Left hindlimb (tissue), 1 donor: ENCODE measurements at regions not wholly inside any gene's neighbourhood (a gene's known extent, or its start where the extent isn't known, plus 50 kb on each side); places are given as distances from the start of the nearest gene placed in this dataset.

Source experiments
- DNase-seq: peaks from one replicate; pipeline ENCODE4 v3.0.0-alpha.2; 2018

GRCh38 chr2:6359964-6360363, 505.7 kb downstream of the CMPK2 start:
- DNase-seq, result no peak

GRCh38 chr2:6362671-6363450, 502.8 kb downstream of the CMPK2 start:
- no peak for DNase-seq

DNA sequence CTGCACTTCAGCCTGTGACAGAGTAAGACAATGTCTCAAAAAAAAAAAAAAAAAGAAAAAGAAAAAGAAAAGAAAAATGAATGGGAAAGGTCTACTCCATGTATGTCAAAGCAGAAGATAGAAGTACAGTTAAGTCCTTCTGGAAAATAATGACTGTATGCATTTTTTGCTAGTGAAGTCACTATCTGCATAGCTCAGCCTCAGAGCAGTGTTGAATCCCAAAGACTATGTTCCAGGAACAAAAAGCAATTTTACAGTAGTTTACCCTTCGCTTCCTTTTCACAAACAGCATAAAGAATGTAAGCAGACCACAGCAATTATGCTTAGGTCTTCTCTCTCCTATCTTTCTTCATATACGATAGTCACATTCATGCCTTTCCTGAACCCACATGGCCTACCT, 497.4 kb downstream of the CMPK2 start:
- DNase-seq, result no peak

DNA sequence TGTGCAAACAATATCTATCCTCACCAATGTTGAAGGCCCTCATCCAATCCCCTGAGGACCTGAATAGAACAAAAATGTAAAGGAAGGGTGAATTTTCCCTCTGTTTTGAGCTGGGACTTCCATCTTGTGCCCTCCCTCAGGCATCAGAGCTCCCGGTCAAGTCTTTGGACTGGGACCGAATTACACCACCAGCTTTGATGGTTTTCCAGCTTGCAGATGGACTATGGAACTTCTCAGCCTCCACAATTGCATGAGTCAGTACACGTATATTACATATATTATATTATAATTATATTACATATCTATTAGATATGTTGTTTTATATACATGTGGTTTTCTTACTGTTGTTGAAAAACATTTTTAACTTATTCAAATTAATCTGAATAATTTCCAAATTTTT, 496.4 kb downstream of the CMPK2 start:
- no peak for DNase-seq

DNA sequence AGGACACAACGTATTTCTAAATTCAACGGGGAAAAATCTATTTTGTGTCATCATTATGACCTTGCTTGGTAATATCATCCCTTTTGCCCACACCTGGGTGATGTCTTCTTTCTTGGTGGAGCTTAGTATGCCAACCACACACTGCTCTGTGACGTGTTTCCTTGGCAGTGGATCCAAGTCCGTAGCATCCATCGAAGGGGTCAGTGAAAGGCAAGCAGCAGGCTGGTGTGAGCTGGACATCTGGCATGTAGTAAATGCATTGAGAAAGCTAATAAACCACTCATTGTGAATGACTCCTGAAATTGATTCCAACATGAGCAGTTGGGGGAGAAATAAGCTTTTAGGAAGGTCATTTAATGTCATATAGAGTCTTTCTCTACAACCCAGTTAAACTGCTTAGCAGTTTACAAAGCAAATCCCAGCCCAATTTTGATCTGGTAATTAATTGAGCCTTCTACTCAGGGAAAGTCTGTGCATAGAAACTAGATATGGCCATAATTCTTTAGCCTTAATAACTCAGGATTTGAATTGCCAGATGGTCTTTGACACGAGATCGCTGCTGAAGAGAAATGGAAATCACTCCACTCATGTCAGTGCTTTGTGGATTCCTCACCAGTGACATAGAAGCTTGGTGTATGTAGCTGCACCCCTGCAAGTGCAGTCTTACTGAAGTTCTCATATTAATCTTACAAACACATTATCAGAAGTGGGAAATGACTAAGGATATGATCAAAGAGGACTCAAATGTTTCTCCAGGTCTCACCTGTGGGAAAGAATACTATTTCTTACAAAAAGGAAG, 494.8 kb downstream of the CMPK2 start:
- no peak for DNase-seq

GRCh38 chr2:6372317-6372901, 493.3 kb downstream of the CMPK2 start:
- DNase-seq, result no peak

GRCh38 chr2:6381326-6381725, 484.4 kb downstream of the CMPK2 start:
- DNase-seq, result no peak

- DNase-seq, result no peak
Observed at GRCh38 chr2:6384341-6384740, 481.4 kb downstream of the CMPK2 start.

- no peak for DNase-seq
Observed at GRCh38 chr2:6392354-6392753, 473.4 kb downstream of the CMPK2 start.

DNA sequence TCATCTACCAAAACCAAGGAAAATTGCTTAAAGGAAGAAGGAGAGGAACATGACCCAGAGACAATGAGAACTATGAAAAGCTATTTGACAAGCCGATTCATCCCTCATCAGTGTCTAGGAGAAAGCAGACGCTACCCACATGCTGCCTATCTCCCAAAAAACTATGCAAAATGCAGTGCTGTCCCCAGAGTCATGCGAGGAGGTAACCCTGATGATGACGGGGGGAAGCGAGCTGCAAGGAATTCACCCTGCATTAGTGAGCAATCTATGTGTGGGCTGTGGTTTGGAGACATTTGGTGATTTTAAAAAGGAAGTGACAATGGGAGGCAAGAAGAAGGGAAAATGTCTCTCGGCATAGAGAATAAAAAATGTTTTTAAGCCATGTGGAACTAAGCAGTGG, 472.7 kb downstream of the CMPK2 start:
- no peak for DNase-seq

GRCh38 chr2:6393819-6394218, 471.9 kb downstream of the CMPK2 start:
- no peak for DNase-seq

- no peak for DNase-seq
Observed at GRCh38 chr2:6394276-6394675, 471.4 kb downstream of the CMPK2 start.

DNA sequence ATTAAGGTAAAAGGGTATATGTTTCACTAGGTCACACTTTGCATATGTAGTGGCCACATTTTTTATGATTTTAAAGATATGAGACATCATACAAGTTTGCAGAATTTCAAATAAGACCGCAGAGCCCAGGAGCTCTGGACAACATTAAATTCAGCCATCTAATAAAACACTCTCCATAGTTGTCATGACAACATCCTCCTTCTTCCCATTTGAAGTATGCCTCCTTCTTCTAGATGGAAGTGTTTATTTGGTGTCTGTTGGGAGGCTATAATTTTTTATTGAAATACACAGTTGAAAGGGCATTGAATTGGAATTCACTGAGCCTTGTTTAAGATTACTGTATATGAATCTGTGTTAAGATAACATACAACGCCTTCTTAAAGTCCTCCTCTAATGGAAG, 467.3 kb downstream of the CMPK2 start:
- DNase-seq, result no peak

DNA sequence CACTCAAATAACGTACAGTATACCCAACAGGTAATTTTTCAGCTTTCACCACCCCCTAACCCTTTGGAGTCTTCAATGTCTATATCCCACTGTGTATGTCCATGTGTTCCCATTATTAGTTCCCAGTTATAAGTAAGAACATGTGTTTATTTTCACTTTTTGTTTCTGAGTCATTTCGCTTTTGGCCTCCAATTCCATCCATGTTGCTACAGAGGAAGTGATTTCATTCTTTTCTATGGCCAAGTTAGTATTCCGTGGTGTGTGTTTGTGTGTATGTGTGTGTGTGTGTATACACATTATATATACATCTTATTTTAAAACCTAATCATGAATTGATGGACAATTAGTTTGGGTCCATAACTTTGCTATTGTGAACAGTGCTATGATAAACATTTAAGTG, 464.4 kb downstream of the CMPK2 start:
- no peak for DNase-seq

DNA sequence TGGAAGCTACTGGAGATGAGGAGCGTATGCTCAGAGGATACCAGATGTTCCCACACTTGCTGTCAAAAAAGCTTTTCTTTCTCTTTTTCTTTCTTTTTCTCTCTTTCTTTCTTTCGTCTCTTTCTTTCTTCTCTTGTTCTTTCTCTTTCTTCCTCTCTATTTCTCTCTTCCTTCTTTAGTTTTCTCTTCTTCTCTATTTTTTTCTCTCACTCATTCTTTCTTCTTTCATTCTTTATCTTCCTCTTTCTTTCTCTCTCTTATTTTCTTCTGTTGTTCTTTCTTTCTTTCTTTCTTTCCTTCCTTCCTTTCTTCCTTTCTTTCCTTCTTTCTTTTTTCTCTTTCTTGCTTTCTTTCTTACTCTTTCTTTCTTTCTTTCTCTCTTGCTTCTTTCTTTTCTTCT, 457.6 kb downstream of the CMPK2 start:
- DNase-seq, result no peak

DNA sequence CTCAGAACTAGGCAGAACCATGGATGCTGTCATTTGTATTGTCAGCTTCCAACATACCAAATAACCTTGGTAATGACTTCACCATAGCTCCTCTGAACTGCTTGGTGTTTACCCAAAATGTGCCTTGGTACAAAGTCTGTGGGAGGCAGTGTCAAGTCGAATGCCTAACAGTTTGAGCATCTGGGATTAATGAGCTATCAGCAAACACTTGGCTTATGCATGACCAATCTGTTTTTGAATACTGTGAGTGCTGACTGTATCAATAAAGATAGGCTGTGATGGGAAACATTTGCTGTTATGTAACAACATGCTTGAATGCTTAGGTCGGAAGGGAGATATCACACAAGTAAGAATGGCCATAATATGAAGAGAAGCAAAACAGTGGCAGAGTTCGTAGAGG, 455.4 kb downstream of the CMPK2 start:
- DNase-seq, result no peak

- DNase-seq, result no peak
Observed at GRCh38 chr2:6412533-6413091, 453.1 kb downstream of the CMPK2 start.

- no peak for DNase-seq
Observed at GRCh38 chr2:6417050-6417449, 448.7 kb downstream of the CMPK2 start.

- no peak for DNase-seq
Observed at GRCh38 chr2:6418291-6418690, 447.4 kb downstream of the CMPK2 start.

DNA sequence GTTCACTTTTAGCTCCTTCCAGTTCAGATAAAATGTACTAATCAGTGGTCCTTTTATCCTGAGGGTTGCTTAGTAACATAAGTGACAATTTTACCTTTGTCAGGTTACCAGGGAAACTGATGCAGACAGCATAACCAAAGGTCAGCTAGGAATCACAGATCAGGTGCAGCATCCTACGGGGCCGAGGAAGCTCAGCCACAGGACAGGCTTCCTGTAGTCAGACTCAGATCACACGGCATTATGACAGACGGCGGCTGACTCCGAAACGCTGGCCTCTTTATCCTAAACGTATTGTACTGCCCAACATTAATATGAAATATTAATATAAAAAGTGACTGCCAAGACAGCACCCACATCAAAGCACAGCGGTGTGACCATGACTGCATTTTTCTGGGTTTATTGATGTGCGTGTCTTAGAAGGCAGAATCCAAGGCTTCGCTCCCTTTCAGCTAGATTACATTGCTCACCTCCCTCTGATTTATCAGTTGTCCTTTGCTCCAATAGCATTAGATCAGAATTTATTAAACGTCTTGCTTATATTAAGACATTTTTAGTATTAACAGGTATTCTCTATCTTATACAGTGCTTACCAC, 444.5 kb downstream of the CMPK2 start:
- no peak for DNase-seq

DNA sequence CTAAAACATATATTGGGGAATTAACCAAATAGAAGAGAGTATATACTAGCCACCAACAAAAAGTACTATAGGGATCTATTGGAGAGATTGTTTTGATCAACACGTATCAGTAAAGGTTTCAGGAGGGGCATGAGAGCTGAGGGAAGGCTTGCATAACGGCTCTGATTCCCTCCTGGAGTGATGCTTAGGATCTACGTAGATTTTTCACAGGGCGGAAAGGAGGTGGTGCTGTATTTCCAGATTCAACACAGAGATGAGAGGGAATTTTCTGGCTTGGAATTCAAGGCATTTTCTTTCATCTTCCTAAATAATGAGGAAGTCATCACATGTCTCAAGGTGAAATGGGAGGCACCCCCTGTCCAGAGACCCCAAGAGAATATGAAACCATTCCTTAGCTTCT, 443.8 kb downstream of the CMPK2 start:
- no peak for DNase-seq

GRCh38 chr2:6423157-6423556, 442.6 kb downstream of the CMPK2 start:
- no peak for DNase-seq

DNA sequence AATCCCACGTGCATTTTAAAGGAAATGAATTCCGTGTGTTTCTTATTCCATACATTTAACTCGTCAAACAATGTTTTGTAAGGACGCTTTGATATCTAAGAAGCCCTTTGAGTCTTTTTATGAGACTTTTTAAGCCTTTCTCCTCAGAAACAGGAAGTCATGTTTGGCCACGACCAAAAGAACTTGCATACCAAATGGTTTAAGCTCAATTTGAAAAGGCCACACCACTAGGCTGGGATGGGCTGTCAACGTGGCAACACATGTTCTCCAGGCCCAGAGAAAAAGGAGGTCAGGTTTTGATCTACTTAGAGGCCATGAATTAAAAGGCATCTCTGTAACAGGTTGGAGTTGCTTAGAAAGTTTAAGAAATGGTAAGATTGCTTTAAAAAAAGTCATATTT, 441.8 kb downstream of the CMPK2 start:
- DNase-seq, result no peak
